Transverse colon (tissue), 4 donors: ENCODE measurements at regions not wholly inside any gene's neighbourhood (a gene's known extent, or its start where the extent isn't known, plus 50 kb on each side); places are given as distances from the start of the nearest gene placed in this dataset.

Experiments used
- DNase-seq: peaks from one replicate; pipeline ENCODE4 v3.0.0-alpha.2; 2019
- H3K27ac ChIP-seq, 4 donors: fragments of 200-600 bp; sonication (generic); 2 replicates each; pipeline ENCODE4 v1.5.1; 2016 to 2018; ENCODE audit warnings: inconsistent platforms in 4 of 4
- H3K27me3 ChIP-seq: fragments of 200-600 bp; sonication (generic); 2 replicates; pipeline ENCODE4 v1.5.1; 2017; ENCODE audit warnings: inconsistent platforms
- H3K36me3 ChIP-seq, 4 donors: fragments of 200-600 bp; sonication (generic); 2 replicates each; pipeline ENCODE4 v1.5.1; 2017 to 2019; ENCODE audit warnings: inconsistent platforms in 4 of 4
- H3K4me1 ChIP-seq, 4 donors: fragments of 200-600 bp; sonication (generic); 2 replicates each; pipeline ENCODE4 v1.5.1; 2017 to 2020; ENCODE audit warnings: inconsistent platforms in 4 of 4
- H3K4me3 ChIP-seq, 4 donors: fragments of 200-600 bp; sonication (generic); 1 replicate in 1 of 4; 2 replicates in 3 of 4; pipeline versions ENCODE4 v1.5.1 to v1.6.1; 2017 to 2019; ENCODE audit warnings: inconsistent platforms in 4 of 4
- H3K9me3 ChIP-seq, 2 donors: fragments of 200-600 bp; sonication (generic); 2 replicates each; pipeline ENCODE4 v1.5.1; 2017 to 2019; ENCODE audit warnings: inconsistent platforms in 2 of 2
- EP300 ChIP-seq: sonication (generic); formaldehyde crosslinking; IDR thresholded peaks from one replicate; pipeline ENCODE4 v1.6.1; 2017; ENCODE audit warnings: antibody characterized with exemption, low read depth
- POLR2A ChIP-seq: fragments of 450-650 bp; IDR thresholded peaks from one replicate; pipeline ENCODE4 v1.6.1; 2016; ENCODE audit warnings: antibody characterized with exemption, mild to moderate bottlenecking, moderate library complexity
- POLR2AphosphoS5 ChIP-seq, 3 donors: sonication (generic); formaldehyde crosslinking; IDR thresholded peaks; one replicate each; pipeline ENCODE4 v1.6.1; 2016; ENCODE audit warnings: antibody characterized with exemption in 3 of 3
- WGBS, 2 donors: methylation state at CpG; one replicate each; pipeline ENCODE4 v1.1.5; 2018; ENCODE audit warnings: low coverage in 1 of 2; 5-methylcytosine and 5-hydroxymethylcytosine counted together
- in situ Hi-C, 4 donors: fragments of 200-750 bp; cut with MboI; loops; one replicate each; pipeline versions ENCODE4 v1.15.0 to v1.15.1; 2017; ENCODE audit warnings: low sequenced_read_pairs in 3 of 4, low pct_ligation_motif_present in 1 of 4, low pct_unique_long_range_greater_than_20kb in 1 of 4
- intact Hi-C: fragments of 100-400 bp; cut with DNase I; formaldehyde crosslinking; loops from one replicate; pipeline ENCODE4 v1.15.1; 2023; ENCODE audit warnings: low total_unique reads
- TF ChIP-seq, protein P1 (sequence below), 5 experiments: fragments of 200-600 bp in 3 of 5; fragments of 450-650 bp in 2 of 5; sonication (generic) in 3 of 5; IDR thresholded peaks; 1 replicate in 2 of 5; 2 replicates in 3 of 5; pipeline ENCODE4 v1.5.1; 2016 to 2017; ENCODE audit warnings: antibody characterized with exemption in 5 of 5, inconsistent platforms in 3 of 5, mild to moderate bottlenecking in 2 of 5, moderate library complexity in 1 of 5

DNA sequence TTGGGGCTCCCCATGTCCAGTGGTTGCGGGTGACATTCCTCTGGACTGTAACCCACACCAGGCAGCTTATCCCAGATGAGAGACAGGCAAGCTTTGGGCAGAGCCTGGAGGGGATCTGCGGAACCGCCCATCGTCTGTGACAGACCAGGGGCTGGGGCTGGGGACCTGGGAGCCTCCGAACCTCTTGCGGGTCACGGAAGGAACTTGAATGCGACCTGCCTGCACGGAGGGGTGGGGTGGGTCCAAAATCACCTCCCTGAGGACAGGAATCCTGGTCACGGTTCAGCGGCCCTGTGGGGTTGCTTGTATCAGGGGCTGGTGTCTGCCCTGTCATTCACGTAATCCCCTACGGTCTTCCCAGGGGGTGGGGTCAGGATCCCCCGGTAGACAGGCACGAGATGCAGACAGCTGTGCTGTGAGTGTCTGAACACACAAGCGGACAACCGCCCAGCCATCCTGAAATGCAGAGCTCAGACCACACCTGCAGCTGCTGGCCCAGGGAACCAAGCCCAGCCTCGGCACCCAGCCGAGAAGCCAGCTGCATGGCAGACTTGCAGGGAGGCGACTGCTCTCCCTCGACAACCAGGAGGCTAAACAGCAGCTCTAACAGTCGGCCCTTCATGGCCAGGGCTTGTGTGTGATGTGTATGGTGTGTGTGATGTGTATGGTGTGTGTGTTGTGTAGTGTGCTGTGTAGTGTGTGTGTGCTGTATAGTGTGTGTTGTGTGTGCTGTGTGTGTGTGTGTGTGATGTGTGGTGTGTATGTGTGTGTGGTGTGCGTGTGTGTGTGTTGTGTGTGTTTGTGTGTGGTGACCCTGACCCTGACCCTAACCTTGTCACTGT, 105.9 kb upstream of the ADRA2C start:
- Histone ChIP-seq H3K27ac (no peak overlapping the region), H3K4me3 (no peak overlapping the region), H3K4me1 (no peaks in the 10 kb centered on the region), H3K36me3 (no peaks in the 10 kb centered on the region), H3K9me3 (no peaks in the 10 kb centered on the region), H3K27me3 (peaks cover 20% of the 10 kb centered on the region)
- DNase-seq, result no peak
- intact Hi-C loops (no loop called here), in situ Hi-C loops (no loop called here)
- 44 to 67% methylated on average over 1 to 19 of the region's 23 CpGs for WGBS, 2 donors
- TF ChIP-seq POLR2AphosphoS5 (IDR thresholded peaks at IDR 0.05) (no peak), EP300 (no peak), POLR2A (no peak)
- TF ChIP-seq, protein P1, sequence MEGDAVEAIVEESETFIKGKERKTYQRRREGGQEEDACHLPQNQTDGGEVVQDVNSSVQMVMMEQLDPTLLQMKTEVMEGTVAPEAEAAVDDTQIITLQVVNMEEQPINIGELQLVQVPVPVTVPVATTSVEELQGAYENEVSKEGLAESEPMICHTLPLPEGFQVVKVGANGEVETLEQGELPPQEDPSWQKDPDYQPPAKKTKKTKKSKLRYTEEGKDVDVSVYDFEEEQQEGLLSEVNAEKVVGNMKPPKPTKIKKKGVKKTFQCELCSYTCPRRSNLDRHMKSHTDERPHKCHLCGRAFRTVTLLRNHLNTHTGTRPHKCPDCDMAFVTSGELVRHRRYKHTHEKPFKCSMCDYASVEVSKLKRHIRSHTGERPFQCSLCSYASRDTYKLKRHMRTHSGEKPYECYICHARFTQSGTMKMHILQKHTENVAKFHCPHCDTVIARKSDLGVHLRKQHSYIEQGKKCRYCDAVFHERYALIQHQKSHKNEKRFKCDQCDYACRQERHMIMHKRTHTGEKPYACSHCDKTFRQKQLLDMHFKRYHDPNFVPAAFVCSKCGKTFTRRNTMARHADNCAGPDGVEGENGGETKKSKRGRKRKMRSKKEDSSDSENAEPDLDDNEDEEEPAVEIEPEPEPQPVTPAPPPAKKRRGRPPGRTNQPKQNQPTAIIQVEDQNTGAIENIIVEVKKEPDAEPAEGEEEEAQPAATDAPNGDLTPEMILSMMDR (IDR thresholded peaks at IDR 0.05), result no peak

DNA sequence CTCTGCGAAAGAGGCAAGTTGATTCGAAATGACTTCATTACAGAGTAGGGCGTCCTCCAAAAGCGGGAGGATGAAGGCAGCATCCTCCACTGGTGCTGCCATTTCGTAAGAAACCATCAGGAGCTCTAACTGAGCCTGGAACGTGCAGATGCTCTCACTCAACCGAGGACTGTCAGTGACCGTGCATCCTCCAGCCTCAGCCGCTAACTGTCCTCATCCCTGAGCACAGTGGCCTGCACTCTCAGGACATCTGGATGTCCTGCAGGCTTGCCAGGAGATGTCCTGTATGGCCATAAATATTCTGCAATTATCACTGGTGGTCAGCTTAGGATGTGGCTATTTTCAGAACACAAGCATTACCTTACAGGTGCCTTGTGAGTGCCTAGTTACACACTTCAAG, 107.1 kb upstream of the ADRA2C start:
- peaks cover 25% of the 10 kb centered on the region for H3K27me3 ChIP-seq
- intact Hi-C loops, result no loop called here
- in situ Hi-C loops, result no loop called here

DNA sequence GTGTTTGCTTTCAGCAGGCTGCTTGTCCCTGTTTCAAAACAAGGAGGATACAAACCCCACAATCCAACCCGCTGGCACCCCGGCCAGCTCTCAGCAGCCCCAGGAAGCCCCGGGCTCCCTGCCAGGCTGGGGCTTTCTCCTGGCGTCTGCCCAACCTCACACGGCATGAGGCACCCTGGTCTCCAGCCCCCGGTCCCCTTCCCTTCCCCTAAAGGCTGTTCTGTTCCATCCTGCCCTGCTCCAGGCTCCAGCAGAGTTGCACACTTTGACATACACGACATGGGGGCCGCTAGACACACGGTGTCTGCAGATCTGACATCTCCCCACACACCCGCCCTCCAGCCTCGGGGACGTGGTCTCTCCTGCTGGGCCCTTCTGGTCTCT, 107.7 kb upstream of the ADRA2C start:
- intact Hi-C loops, result no loop called here
- no peak for DNase-seq
- WGBS, 2 donors, result 41 to 63% methylated on average over 5 to 12 of the region's 12 CpGs
- Histone ChIP-seq H3K9me3 (no peaks in the 10 kb centered on the region), H3K36me3 (no peaks in the 10 kb centered on the region), H3K4me1 (no peaks in the 10 kb centered on the region), H3K27me3 (peaks cover 28% of the 10 kb centered on the region), H3K4me3 (no peak overlapping the region), H3K27ac (peak overlapping the region in 3 of 4 donors; percentile 10 to 41 (median 22))
- in situ Hi-C loops, result no loop called here
- TF ChIP-seq POLR2AphosphoS5 (IDR thresholded peaks at IDR 0.05) (no peak), POLR2A (no peak), EP300 (no peak)
- TF ChIP-seq, protein P1 (IDR thresholded peaks at IDR 0.05), result no peak

More for the DNA sequence above, 107.1 kb upstream of the ADRA2C start:
- Histone ChIP-seq H3K36me3 (no peaks in the 10 kb centered on the region), H3K27ac (no peak overlapping the region), H3K4me1 (no peaks in the 10 kb centered on the region), H3K4me3 (no peak overlapping the region), H3K9me3 (no peaks in the 10 kb centered on the region)
- TF ChIP-seq EP300 (no peak), POLR2A (no peak), POLR2AphosphoS5 (IDR thresholded peaks at IDR 0.05) (no peak)
- TF ChIP-seq, protein P1 (IDR thresholded peaks at IDR 0.05), result no peak
- 81% methylated on average over 9 of the region's 9 CpGs; no CpG with 5 or more reads in 1 of the 2 donors for WGBS, 2 donors
- no peak for DNase-seq

DNA sequence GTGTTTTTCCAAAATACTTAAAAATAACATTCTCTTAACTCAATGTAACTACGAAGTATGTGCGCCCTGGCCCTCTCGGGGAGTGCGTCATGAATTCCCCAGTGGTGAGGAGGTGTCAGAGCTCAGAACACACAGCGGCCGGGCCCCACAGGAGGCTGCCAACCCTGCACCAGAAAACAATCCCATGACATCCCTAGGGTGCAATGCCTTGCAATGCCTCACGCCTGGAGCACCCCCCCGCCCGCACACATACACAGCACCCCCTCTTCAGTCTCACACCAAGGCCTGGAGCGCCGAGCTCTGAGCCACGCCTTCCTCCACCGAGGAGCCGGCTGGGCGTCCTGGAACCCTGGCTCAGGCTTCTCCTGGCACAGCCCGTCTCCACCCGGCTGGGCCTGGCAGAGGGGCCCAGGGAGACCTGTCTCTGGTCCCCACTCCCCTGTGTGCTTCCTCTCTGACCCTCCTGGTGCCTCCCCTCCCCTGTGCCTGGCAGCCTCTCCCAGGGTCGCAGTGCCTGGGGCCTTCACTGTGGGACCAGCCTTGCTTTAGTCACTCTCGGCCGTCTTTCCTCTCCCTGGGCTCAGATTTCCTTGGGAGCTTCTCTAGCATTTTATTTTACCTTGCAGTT, 108.2 kb upstream of the ADRA2C start:
- in situ Hi-C loops, result no loop called here
- Histone ChIP-seq H3K36me3 (no peaks in the 10 kb centered on the region), H3K9me3 (no peaks in the 10 kb centered on the region), H3K27me3 (peaks cover 28% of the 10 kb centered on the region), H3K4me3 (no peak overlapping the region), H3K27ac (peak overlapping the region in 3 of 4 donors; percentile 10 to 41 (median 22)), H3K4me1 (no peaks in the 10 kb centered on the region)
- WGBS, 2 donors, result 53% methylated on average over 18 of the region's 20 CpGs; no CpG with 5 or more reads in 1 of the 2 donors
- DNase-seq, result no peak
- intact Hi-C loops, result no loop called here
- TF ChIP-seq EP300, result no peak
- no peak for TF ChIP-seq POLR2AphosphoS5 (IDR thresholded peaks at IDR 0.05)
- no peak for TF ChIP-seq POLR2A
- TF ChIP-seq, protein P1 (IDR thresholded peaks at IDR 0.05), result no peak
